ENCODE measurements at regions not wholly inside any gene's neighbourhood (a gene's known extent, or its start where the extent isn't known, plus 50 kb on each side); places are given as distances from the start of the nearest gene placed in this dataset.

GRCh38 chr5:75916144-75916543 lies 167.0 kb upstream of the SV2C start:
- TF ChIP-seq MAZ (IDR thresholded peaks at IDR 0.05; ENCODE audit: borderline replicate concordance, low read depth, low read length) (no peak), CBX8 (IDR thresholded peaks at IDR 0.05) (no peak), RCOR1 (IDR thresholded peaks at IDR 0.05; ENCODE audit: low read depth, low read length) (no peak), BHLHE40 (IDR thresholded peaks at IDR 0.05; ENCODE audit: low read depth, low read length) (no peak), CTCF (IDR thresholded peaks at IDR 0.05) (no peak), HMGXB4 (CRISPR knock-in tag; IDR thresholded peaks at IDR 0.05; ENCODE audit: borderline replicate concordance) (no peak), TP53 (CRISPR knock-in tag; IDR thresholded peaks at IDR 0.05) (no peak)
- TF ChIP-seq, protein P1, sequence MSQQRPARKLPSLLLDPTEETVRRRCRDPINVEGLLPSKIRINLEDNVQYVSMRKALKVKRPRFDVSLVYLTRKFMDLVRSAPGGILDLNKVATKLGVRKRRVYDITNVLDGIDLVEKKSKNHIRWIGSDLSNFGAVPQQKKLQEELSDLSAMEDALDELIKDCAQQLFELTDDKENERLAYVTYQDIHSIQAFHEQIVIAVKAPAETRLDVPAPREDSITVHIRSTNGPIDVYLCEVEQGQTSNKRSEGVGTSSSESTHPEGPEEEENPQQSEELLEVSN (IDR thresholded peaks at IDR 0.05; ENCODE audit: borderline replicate concordance, low read depth) = no peak
